ENCODE measurements at regions not wholly inside any gene's neighbourhood (a gene's known extent, or its start where the extent isn't known, plus 50 kb on each side); places are given as distances from the start of the nearest gene placed in this dataset.

DNA sequence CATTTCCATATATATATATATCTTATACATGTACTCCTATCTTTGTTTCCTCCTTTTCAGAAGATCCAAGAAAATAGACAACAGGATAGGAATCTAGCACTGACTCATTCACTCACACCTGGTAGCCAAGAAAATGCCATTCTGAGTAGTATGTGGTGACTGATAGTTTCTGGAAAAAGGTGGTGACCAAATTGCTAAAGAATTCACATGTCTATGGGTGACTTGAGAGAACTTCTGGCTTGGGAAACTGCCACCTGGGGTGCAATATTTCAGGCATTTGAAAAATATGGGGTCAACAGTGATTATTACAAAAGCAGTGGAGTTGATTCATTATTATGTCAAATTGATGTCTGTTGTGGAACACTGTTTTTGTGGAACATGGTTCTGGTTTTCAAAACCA is 605.1 kb downstream of the PCDH18 start:
- no peaks in the 10 kb centered on the region for H3K27me3 ChIP-seq
- ATAC-seq (peak in 1 of 4 donors; percentile 54), DNase-seq (no peak)
- intact Hi-C loops (cut with DNase I) = no loop called here
- TF ChIP-seq POLR2A (IDR thresholded peaks at IDR 0.05) = no peak
- TF ChIP-seq, protein P1, sequence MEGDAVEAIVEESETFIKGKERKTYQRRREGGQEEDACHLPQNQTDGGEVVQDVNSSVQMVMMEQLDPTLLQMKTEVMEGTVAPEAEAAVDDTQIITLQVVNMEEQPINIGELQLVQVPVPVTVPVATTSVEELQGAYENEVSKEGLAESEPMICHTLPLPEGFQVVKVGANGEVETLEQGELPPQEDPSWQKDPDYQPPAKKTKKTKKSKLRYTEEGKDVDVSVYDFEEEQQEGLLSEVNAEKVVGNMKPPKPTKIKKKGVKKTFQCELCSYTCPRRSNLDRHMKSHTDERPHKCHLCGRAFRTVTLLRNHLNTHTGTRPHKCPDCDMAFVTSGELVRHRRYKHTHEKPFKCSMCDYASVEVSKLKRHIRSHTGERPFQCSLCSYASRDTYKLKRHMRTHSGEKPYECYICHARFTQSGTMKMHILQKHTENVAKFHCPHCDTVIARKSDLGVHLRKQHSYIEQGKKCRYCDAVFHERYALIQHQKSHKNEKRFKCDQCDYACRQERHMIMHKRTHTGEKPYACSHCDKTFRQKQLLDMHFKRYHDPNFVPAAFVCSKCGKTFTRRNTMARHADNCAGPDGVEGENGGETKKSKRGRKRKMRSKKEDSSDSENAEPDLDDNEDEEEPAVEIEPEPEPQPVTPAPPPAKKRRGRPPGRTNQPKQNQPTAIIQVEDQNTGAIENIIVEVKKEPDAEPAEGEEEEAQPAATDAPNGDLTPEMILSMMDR (IDR thresholded peaks at IDR 0.05) = no peak
- H3K36me3 ChIP-seq = no peaks in the 10 kb centered on the region
- no peak overlapping the region for H3K27ac ChIP-seq
- peaks cover 0 to 8% (median 0%) of the 10 kb centered on the region in 4 donors for H3K4me1 ChIP-seq
- H3K9me3 ChIP-seq = no peaks in the 10 kb centered on the region
- H3K4me3 ChIP-seq = no peak overlapping the region

DNA sequence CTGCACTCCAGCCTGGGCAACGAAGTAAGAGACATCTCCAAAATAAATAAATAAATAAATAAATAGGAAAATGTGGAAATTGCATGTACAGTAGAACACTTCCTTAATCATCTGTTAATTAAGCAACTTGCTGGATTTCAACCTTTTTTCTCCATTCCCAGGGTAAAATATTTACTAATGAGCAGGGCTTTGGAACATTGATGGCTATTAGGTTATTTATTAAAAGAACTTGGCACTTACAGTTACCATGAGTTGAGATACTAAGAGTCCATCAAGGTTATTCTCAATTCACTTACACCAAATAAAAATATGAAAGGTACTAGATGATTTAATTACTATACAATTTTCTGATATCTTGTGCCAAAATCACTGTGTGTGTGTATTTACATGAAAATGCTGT is 607.1 kb downstream of the PCDH18 start:
- Histone ChIP-seq H3K36me3 (no peaks in the 10 kb centered on the region), H3K4me1 (peaks cover 0 to 8% (median 0%) of the 10 kb centered on the region in 4 donors), H3K4me3 (peak overlapping the region in 1 of 3 donors; percentile 6), H3K27ac (no peak overlapping the region), H3K9me3 (no peaks in the 10 kb centered on the region), H3K27me3 (no peaks in the 10 kb centered on the region)
- no CpG with 5 or more reads among the region's 1 CpG for WGBS (ENCODE audit: insufficient coverage, low coverage, low lambda C conversion rate, missing lambda C conversion rate)
- intact Hi-C loops (cut with DNase I) = no loop called here
- DNase-seq = no peak
- ATAC-seq = peak; percentile 34 to 92 (median 78)
- no peak for TF ChIP-seq POLR2A (IDR thresholded peaks at IDR 0.05)
- TF ChIP-seq, protein P1 (IDR thresholded peaks at IDR 0.05) = no peak

DNA sequence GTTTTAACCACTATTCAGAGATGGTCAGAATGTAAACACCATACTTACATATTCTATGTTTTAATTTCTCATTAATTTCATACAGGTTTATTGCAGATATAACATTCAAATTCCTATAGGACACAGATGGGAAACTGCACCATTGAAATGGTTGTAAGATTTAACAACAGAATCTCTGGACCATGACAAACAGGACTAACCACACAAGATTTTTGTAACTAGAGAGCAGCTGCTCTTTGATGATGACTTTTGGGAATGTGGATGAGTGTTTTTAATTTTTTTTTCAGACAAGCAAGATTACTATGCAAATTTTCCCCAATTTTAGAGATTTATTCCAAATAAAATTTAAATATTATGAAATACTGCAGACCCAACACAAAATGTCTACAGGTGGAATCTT is 610.2 kb downstream of the PCDH18 start:
- no peak overlapping the region for H3K4me3 ChIP-seq
- intact Hi-C loops (cut with DNase I) = no loop called here
- ATAC-seq (no peak), DNase-seq (no peak)
- no peaks in the 10 kb centered on the region for H3K9me3 ChIP-seq
- no peaks in the 10 kb centered on the region for H3K27me3 ChIP-seq
- TF ChIP-seq, protein P1 (IDR thresholded peaks at IDR 0.05) = no peak
- no peak for TF ChIP-seq POLR2A (IDR thresholded peaks at IDR 0.05)
- no peak overlapping the region for H3K27ac ChIP-seq
- peaks cover 0 to 8% (median 0%) of the 10 kb centered on the region in 4 donors for H3K4me1 ChIP-seq
- no peaks in the 10 kb centered on the region for H3K36me3 ChIP-seq

DNA sequence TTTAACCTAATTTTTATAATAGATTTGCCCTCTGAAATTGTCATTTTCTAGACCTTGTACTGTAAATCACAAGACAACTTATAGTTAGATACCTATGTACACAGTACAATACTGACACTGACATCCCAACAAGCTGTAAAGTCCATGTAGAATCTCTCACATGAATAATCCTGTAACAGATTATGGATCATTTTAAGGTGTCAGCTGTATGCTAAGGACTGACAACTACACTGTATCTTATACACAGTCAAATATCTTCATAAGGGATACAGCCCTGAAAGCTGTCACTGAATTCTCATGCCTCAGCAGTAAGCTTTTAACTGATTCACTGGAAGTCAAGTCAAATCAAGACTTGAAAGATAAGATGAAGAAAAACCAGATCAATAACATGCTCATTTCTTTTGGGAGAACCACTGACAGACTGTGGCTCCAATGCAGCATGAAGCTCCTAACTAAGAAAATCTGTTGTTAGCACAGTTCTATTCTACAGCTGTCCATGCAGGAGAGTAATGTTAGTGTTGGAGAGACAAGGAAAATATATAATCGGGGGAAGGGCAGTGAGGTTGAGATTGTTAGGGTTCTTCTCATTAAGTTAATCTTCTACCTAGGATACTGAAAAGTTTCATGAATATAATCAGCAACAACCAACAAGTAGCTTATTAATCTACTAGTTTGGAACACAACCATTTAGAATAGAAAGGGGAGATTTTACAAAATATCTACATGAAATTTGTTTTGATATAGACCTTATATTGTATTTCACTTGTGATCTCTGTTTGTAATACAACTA is 612.0 kb downstream of the PCDH18 start:
- TF ChIP-seq POLR2A (IDR thresholded peaks at IDR 0.05) = no peak
- TF ChIP-seq, protein P1 (IDR thresholded peaks at IDR 0.05) = no peak
- Histone ChIP-seq H3K27me3 (no peaks in the 10 kb centered on the region), H3K9me3 (no peaks in the 10 kb centered on the region), H3K36me3 (no peaks in the 10 kb centered on the region), H3K27ac (no peak overlapping the region), H3K4me1 (peaks cover 0 to 7% (median 0%) of the 10 kb centered on the region in 4 donors), H3K4me3 (no peak overlapping the region)
- no peak for DNase-seq
- 29% methylated on average over 1 of the region's 1 CpG for whole genome bisulfite sequencing (ENCODE audit: insufficient coverage, low coverage, low lambda C conversion rate, missing lambda C conversion rate)
- ATAC-seq = no peak
- intact Hi-C loops (cut with DNase I) = no loop called here
